ENCODE measurements at regions not wholly inside any gene's neighbourhood (a gene's known extent, or its start where the extent isn't known, plus 50 kb on each side); places are given as distances from the start of the nearest gene placed in this dataset.

DNA sequence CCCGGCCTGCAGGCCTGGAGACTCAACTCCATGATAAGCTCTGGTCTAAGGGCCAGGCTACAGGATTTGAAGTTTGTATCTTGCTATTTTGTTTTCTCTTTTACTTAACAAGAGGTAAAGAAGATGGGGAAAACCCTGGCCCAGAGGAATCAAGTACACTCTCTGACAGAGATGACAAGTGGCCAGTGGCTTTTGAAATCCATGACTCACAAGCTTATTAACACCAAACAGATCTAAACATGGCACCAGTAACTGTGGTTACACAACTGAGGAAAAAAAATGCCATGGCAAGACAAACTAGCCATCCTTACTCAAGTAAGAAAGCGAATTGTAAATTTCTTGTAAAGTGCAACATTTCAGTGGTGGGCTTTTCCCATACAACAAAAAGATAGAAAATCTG, 72.6 kb upstream of the SERTM1 start:
- TF ChIP-seq POLR2A (IDR thresholded peaks at IDR 0.05) (no peak), CTCF (IDR thresholded peaks at IDR 0.05) (no peak)
